Hepatocyte (in vitro differentiated cells): ENCODE measurements at regions not wholly inside any gene's neighbourhood (a gene's known extent, or its start where the extent isn't known, plus 50 kb on each side); places are given as distances from the start of the nearest gene placed in this dataset.

ENCODE experiments used
- DNase-seq: peaks from one replicate; pipeline ENCODE4 v3.0.0-alpha.2; 2016; ENCODE audit warnings: low spot score
- H2AFZ ChIP-seq: fragments of 200-600 bp; sonication (generic); 2 replicates; pipeline ENCODE4 v1.6.0; 2016; ENCODE audit warnings: antibody characterized with exemption, mild to moderate bottlenecking
- H3K27ac ChIP-seq: fragments of 200-600 bp; sonication (generic); 2 replicates; pipeline ENCODE4 v1.5.1; 2016; ENCODE audit warnings: mild to moderate bottlenecking
- H3K27me3 ChIP-seq: fragments of 200-600 bp; sonication (generic); 2 replicates; pipeline ENCODE4 v1.6.1; 2016
- H3K36me3 ChIP-seq: fragments of 200-600 bp; sonication (generic); replicated peaks from 2 replicates; pipeline ENCODE4 v1.5.1; 2016; ENCODE audit warnings: low read depth; ENCODE audit not compliant: insufficient read depth
- H3K4me1 ChIP-seq: fragments of 200-600 bp; sonication (generic); 2 replicates; pipeline ENCODE4 v1.5.1; 2016; ENCODE audit warnings: mild to moderate bottlenecking, moderate library complexity; ENCODE audit not compliant: insufficient read depth
- H3K4me2 ChIP-seq: fragments of 200-600 bp; sonication (generic); 2 replicates; pipeline ENCODE4 v1.6.0; 2016
- H3K4me3 ChIP-seq: fragments of 200-600 bp; sonication (generic); 2 replicates; pipeline ENCODE4 v1.5.1; 2016; ENCODE audit warnings: mild to moderate bottlenecking
- H3K79me2 ChIP-seq: fragments of 200-600 bp; sonication (generic); 2 replicates; pipeline ENCODE4 v1.6.0; 2017; ENCODE audit warnings: mild to moderate bottlenecking
- H3K9me2 ChIP-seq: fragments of 200-600 bp; sonication (generic); replicated peaks from 2 replicates; pipeline ENCODE4 v1.6.0; 2017; ENCODE audit warnings: mild to moderate bottlenecking; ENCODE audit not compliant: insufficient read depth
- H3K9me3 ChIP-seq: fragments of 200-600 bp; sonication (generic); 2 replicates; pipeline ENCODE4 v1.5.1; 2016; ENCODE audit warnings: low read depth, mild to moderate bottlenecking
- H4K20me1 ChIP-seq: fragments of 200-600 bp; sonication (generic); 2 replicates; pipeline ENCODE4 v1.6.0; 2016; ENCODE audit warnings: mild to moderate bottlenecking; ENCODE audit not compliant: insufficient read depth, poor library complexity, severe bottlenecking
- EZH2 ChIP-seq: fragments of 200-600 bp; sonication (generic); IDR thresholded peaks from 2 replicates; pipeline ENCODE4 v1.6.1; 2016; ENCODE audit warnings: antibody characterized with exemption, mild to moderate bottlenecking, borderline replicate concordance
- EZH2phosphoT487 ChIP-seq: fragments of 200-600 bp; sonication (generic); IDR thresholded peaks from one replicate; pipeline ENCODE4 v1.6.1; 2018; ENCODE audit warnings: antibody characterized with exemption, mild to moderate bottlenecking, low read depth, moderate library complexity; ENCODE audit not compliant: unreplicated experiment, severe bottlenecking
- WGBS: methylation state at CpG from one replicate; pipeline ENCODE4 v1.1.6; 2016; ENCODE audit warnings: low lambda C conversion rate; ENCODE audit errors: missing lambda C conversion rate; 5-methylcytosine and 5-hydroxymethylcytosine counted together
- TF ChIP-seq, protein P1 (sequence below): fragments of 200-600 bp; sonication (generic); IDR thresholded peaks from 2 replicates; pipeline ENCODE4 v1.5.1; 2016; ENCODE audit warnings: antibody characterized with exemption, mild to moderate bottlenecking; ENCODE audit not compliant: poor library complexity

GRCh38 chr13:76454991-76455390 is 431.2 kb downstream of the KCTD12 start:
- Histone ChIP-seq H3K9me2 (no peaks in the 10 kb centered on the region), H3K4me2 (peak overlapping the region; percentile 10), H3K27me3 (no peaks in the 10 kb centered on the region), H4K20me1 (no peaks in the 10 kb centered on the region), H3K9me3 (no peaks in the 10 kb centered on the region), H3K36me3 (no peaks in the 10 kb centered on the region), H3K27ac (peak overlapping the region; percentile 66), H2AFZ (no peak overlapping the region), H3K4me3 (no peak overlapping the region), H3K4me1 (no peaks in the 10 kb centered on the region), H3K79me2 (no peaks in the 10 kb centered on the region)
- peak; percentile 5 for DNase-seq
- TF ChIP-seq, protein P1, sequence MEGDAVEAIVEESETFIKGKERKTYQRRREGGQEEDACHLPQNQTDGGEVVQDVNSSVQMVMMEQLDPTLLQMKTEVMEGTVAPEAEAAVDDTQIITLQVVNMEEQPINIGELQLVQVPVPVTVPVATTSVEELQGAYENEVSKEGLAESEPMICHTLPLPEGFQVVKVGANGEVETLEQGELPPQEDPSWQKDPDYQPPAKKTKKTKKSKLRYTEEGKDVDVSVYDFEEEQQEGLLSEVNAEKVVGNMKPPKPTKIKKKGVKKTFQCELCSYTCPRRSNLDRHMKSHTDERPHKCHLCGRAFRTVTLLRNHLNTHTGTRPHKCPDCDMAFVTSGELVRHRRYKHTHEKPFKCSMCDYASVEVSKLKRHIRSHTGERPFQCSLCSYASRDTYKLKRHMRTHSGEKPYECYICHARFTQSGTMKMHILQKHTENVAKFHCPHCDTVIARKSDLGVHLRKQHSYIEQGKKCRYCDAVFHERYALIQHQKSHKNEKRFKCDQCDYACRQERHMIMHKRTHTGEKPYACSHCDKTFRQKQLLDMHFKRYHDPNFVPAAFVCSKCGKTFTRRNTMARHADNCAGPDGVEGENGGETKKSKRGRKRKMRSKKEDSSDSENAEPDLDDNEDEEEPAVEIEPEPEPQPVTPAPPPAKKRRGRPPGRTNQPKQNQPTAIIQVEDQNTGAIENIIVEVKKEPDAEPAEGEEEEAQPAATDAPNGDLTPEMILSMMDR, result no peak
- TF ChIP-seq EZH2 (no peak), EZH2phosphoT487 (no peak)

- Histone ChIP-seq H2AFZ (no peak overlapping the region), H3K9me3 (no peaks in the 10 kb centered on the region), H3K4me1 (no peaks in the 10 kb centered on the region), H3K79me2 (no peaks in the 10 kb centered on the region), H3K9me2 (no peaks in the 10 kb centered on the region), H4K20me1 (no peaks in the 10 kb centered on the region), H3K4me3 (no peak overlapping the region), H3K4me2 (no peak overlapping the region), H3K36me3 (no peaks in the 10 kb centered on the region), H3K27me3 (no peaks in the 10 kb centered on the region), H3K27ac (no peak overlapping the region)
- DNase-seq, result no peak
- TF ChIP-seq EZH2phosphoT487 (no peak), EZH2 (no peak)
- TF ChIP-seq, protein P1, result no peak
Measured at GRCh38 chr13:76449716-76450115, 436.5 kb downstream of the KCTD12 start.

DNA sequence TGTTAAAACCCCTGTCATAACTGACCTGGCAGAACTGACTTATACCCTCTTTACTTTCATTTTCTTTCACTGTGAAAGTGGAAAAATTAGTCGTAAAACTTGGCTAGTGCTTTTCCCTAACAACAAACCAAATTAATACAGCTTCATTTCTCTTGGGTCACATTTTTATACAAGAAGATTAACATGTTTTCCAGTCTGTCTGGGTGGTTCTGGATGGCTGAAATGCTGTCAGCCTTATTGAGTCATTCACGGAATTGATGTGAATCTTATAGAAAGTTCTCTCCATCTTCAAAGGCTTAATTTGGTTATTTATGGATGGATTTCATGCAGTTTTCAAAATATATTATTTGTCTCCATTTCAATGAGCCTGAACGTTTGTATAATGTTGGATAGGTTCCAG is 440.0 kb downstream of the KCTD12 start:
- no peaks in the 10 kb centered on the region for H4K20me1 ChIP-seq
- H3K9me2 ChIP-seq, result no peaks in the 10 kb centered on the region
- TF ChIP-seq, protein P1, result no peak
- TF ChIP-seq EZH2phosphoT487 (no peak), EZH2 (no peak)
- H3K79me2 ChIP-seq, result no peaks in the 10 kb centered on the region
- no peaks in the 10 kb centered on the region for H3K9me3 ChIP-seq
- no peaks in the 10 kb centered on the region for H3K36me3 ChIP-seq
- H2AFZ ChIP-seq, result no peak overlapping the region
- H3K4me3 ChIP-seq, result no peak overlapping the region
- no peak overlapping the region for H3K4me2 ChIP-seq
- WGBS, result 74% methylated on average over 3 of the region's 3 CpGs
- no peak for DNase-seq
- H3K27me3 ChIP-seq, result no peaks in the 10 kb centered on the region
- no peaks in the 10 kb centered on the region for H3K4me1 ChIP-seq
- H3K27ac ChIP-seq, result no peak overlapping the region

DNA sequence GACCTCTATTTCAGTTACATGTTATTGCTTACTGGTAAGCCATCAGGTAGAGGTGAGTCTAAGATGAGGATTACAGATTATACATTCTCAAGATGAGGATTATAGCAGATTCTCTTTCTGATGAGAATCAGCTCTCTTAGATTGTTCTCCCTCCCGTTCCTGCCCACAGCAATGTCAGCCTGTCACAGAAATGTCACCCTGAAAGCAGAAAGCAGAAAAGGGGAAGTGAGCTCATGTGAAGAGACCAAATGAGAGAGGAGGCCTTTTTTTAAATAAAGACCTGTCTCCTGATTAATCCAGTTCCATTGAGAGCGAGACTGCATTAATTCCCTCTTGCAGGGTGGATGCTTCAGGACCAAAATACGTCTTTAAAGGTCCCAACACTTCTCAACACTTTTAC is 445.6 kb downstream of the KCTD12 start:
- no peak overlapping the region for H3K27ac ChIP-seq
- H4K20me1 ChIP-seq, result no peaks in the 10 kb centered on the region
- TF ChIP-seq, protein P1, result no peak
- TF ChIP-seq EZH2 (no peak), EZH2phosphoT487 (no peak)
- WGBS, result 88% methylated on average over 3 of the region's 3 CpGs
- no peak overlapping the region for H2AFZ ChIP-seq
- no peak overlapping the region for H3K4me3 ChIP-seq
- no peaks in the 10 kb centered on the region for H3K4me1 ChIP-seq
- H3K9me2 ChIP-seq, result no peaks in the 10 kb centered on the region
- H3K27me3 ChIP-seq, result no peaks in the 10 kb centered on the region
- no peaks in the 10 kb centered on the region for H3K79me2 ChIP-seq
- no peak for DNase-seq
- no peaks in the 10 kb centered on the region for H3K9me3 ChIP-seq
- no peak overlapping the region for H3K4me2 ChIP-seq
- no peaks in the 10 kb centered on the region for H3K36me3 ChIP-seq
